ENCODE measurements at regions not wholly inside any gene's neighbourhood (a gene's known extent, or its start where the extent isn't known, plus 50 kb on each side); places are given as distances from the start of the nearest gene placed in this dataset.
"Not testable (repeated sequence)": the region's sequence is repeated elsewhere in the genome, so short reads cannot be mapped to it uniquely, and the experiment has no call there.

DNA sequence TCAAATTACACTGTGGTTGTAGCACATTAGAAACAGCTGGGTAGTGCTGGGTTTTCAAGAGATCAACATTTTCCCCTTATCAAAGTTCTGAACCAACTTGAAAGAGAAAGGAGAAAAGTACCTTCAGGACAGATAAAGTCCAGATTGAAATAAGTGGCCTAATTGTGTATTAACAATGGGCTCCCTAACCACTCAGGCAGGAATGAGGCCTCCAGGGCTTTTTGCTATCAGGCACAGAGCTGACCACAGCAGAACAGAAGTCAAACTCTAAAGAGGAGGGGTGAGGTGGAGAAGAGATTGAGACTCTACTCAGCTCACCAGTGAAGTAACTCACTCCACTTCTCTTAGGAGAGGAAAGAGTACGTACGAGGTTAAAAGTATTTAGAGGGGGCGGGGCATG is 394.1 kb upstream of the PHF14 start:
- DNase-seq (ENCODE audit: low read depth, low spot score), result no peak

DNA sequence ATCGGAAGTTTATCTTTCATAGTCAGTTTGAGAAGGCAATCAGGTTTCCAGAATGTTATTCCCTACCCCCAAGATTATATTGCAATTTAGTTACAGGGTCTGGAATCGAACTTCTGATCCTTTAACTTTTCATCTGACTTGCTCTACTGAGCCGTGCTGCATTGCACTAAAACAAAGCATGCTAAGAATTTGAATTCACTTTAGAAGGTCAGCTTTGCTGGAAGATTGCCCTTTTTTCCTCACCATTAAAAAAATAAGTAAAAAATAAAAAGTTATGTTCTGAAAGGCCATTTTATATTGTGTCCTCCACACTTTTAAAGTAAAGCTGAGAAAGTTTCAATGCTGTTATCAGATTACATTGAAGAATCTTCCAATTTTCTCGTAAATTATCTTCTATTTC is 388.8 kb upstream of the PHF14 start:
- DNase-seq (ENCODE audit: low read depth, low spot score), result no peak

DNA sequence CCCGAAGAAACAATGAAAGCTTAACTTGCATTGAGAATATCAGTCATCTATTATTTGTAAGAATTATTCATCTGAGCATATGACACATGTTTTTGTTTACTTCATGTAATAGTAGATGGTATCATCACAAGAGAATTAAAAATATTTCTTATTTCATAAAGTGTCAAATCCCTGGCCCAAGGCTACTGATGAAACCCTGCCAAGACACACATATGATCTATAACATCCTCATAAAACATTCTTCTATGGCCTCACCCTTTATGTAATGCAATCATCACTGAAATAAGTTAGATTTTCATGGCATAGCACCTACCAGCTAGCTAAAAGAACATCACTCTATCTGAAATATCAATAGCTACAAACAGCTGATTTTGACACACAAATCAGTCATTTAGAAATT is 385.6 kb upstream of the PHF14 start:
- no peak for DNase-seq (ENCODE audit: low read depth, low spot score)

DNA sequence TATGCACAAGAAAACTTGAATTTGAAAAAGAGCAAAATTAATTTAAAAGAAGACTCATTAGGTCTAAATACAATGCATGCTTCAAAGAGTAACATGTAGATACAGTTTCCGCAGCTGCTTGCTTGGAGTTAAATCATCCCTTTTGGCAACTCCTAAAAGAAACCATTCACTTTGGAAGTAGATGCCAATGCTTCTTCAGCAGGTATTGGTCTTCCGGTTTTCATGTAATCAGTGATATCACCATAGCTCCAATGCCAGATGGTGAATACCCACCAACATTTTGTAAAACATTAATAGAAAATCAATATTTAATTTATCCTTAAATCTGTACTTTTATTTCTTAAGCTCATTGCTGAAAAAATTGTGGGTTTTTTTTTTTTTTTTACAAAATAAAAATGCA is 381.1 kb upstream of the PHF14 start:
- DNase-seq (ENCODE audit: low read depth, low spot score), result no peak

DNA sequence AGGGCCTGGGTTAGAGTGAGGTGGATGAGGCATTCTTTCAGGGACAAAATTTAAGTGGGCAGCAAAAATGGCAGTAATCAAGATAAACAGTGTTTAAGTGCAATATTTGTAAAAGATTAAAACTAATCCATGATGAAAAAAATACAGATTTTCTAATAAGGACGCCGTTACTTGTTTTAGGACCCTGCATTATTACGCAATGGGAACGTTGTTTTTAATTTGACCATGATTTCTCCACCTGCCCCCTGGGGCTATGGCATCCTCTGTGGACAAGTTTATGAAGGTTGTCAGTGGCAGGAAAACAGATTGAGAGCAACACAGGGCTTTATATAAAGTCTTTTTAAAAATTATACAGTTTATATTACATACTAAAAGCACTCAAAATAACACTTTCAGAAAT is 380.6 kb upstream of the PHF14 start:
- no peak for DNase-seq (ENCODE audit: low read depth, low spot score)

DNA sequence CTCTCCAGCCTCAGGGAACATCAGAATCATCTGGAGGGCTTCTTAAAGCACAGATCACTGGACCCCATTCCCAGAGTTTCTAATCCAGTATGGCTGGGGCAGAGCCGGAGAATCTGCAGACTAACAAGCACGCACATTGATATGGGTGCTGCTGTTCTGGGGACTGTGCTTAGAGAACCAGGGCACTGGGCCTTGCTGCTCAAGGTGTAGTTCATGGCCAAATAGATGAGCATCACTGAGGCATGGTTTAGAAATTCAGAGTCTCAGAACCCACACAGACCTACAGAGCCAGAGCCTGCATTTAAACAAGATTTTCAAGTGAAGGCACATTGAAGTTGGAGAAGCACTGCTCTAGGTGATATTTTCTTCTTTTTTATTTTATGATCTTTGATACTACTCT is 376.8 kb upstream of the PHF14 start:
- DNase-seq (ENCODE audit: low read depth, low spot score), result no peak

DNA sequence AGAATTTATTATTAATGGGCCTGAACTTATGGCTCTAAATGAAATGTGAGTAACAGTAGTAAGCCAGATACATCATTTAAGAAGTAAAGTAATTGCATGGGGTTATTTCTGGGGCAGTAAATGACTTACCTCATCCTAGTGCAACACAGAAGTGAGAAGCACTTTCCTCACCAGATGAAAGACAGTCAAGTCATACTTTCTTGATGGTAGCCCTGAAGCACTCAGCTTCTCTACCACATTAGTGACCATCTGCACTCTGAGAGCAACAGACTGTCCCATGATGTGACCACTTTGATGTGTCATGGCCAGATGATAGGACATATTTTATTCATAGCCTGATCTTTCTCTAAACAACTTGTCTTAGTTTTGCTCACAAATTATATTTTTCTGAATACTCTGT is 369.5 kb upstream of the PHF14 start:
- no peak for DNase-seq (ENCODE audit: low read depth, low spot score)

DNA sequence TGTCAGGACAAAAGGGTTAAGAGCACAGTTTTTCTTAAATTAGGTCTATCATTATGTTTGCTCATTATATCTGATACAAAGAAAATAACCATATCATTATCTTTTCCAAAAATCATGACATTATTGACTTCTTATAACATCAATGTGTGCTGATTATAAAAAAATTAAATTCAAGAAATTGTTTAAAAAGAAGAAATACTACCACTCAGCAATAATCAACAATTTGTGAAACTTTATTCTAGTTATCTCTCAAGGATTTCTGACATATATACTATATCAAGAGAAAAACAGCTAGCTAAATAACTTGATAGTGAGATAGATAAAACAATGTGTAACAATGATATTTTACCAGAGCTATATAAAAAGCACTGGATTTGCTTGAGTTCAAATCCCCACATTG is 360.7 kb upstream of the PHF14 start:
- no peak for DNase-seq (ENCODE audit: low read depth, low spot score)

DNA sequence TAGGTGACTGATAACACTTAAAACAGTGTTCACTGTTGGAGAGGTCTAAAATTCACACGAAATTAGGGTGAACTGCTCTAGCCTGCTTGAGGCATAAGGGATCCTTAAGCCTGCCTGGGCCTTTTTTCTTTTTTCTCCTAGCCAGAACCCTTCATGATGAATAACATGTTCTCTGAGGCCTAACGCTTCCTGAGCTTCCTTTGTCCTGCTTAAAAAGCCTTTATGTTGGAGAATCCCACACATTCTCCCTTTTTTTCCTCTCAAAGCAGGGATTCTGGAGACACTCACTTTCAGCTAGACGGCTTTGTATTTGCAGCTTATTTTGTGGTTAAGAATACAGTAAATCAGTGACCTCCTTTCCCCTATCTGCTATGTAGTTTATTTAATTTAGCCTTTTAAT is 354.7 kb upstream of the PHF14 start:
- DNase-seq (ENCODE audit: low read depth, low spot score), result no peak

DNA sequence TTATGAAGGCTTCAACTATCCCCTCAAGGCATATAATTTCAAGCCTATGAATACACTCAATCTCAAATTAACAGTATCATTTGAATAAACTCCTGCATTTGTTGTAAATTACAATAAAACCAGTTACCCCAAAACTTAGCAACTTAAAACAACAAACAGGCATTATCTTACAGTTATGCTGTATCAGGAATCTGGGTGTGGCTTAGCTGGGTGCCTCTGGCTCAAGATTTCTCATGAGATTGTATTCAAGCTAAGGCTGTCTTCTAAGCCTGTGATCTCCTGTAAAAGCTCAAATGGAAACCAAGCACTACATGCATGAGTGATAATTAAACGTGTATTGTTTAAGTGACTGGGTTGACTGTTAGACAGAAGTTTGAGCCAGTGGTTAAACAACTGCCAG is 341.0 kb upstream of the PHF14 start:
- DNase-seq (ENCODE audit: low read depth, low spot score), result no peak

DNA sequence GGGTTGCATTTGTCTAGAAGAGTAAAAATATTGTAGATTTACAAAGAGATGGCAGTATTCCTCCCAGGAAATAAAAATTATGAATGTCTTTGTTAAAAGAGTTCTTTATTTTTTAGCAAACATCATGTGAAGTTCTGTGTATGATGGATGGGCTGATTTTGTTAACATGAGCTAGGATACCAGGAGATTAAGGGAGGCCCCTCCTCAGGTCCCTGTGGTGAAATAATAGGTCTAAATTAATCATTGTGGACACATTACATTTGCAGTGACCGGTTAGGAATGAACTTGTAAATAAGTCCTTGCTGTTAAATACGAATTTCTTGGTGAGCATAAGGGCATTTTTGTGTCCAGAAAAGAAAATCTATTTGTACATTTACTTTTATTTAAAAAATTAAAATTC is 339.4 kb upstream of the PHF14 start:
- DNase-seq (ENCODE audit: low read depth, low spot score), result no peak

DNA sequence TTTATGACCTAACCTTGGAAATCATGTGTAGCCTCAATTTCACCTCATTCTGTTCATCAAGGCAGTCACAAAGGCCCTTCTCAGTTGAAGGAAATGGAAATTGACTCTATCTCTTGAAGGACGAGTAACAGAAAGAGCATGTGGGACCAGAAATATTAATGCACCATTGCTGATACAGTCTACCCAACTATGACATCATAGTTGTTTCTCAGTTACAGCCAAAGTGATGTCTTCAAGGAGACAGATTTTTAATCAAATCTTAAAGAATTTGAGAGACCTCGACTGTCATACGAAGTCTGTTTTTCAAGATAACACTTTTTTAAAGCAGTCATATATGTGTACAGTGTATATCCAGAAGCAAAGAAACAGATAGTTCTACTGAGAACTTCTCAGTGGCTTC is 335.7 kb upstream of the PHF14 start:
- no peak for DNase-seq (ENCODE audit: low read depth, low spot score)

DNA sequence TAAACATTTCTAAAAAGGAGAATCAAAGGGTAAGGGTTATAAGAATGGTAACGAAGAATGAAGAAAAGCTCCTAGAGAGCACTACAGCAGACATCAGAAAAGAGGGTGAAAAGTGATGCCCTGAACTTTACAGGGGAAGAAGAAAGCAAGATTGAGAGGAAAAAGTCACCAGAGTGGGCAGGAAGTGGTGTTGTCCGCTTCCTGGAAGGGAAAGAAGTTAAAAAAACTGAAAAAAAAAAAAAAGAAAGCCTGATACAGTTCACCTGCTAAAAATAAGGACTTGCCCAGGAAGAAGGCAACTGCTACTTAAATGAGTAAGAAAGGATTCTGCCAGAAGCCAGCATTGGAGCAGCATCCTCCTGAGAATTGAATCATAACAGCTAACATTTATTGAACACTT is 330.1 kb upstream of the PHF14 start:
- DNase-seq (ENCODE audit: low read depth, low spot score), result no peak

DNA sequence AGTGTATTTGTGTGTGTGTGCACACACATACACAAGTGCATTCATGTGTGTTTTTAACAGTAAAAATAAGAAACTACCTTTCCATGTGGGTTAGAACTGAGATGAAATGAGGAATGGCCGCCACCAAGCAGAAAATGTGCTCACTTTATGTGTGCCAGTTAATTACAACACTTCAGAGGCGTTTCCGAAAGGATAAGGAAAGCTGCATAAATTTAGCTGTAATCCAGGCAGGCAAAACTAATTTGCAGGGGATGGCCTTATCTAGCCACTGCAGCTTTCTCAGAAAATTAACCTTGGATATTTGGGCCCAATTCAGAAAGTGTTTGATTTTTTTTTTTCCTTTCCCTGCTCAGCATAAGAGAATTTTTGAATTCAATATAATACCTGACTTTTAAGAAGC is 328.8 kb upstream of the PHF14 start:
- DNase-seq (ENCODE audit: low read depth, low spot score), result no peak

DNA sequence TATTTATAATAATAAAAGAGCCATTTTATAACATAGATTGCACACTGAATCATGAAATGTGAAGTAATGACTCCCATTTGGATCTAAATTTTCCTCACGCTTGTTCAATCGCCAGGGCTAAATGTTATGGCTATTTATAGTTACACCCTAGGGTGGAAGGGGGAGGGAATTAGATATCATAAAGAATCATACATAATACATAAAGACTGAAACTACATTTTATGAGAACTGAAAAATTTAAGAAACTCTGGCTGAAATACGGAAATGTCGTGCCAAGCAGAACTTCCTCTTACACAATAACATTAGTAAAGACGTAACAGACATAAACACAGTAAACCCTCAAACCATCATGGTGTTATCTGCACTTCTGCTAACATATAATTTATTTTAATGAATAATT is 327.5 kb upstream of the PHF14 start:
- DNase-seq (ENCODE audit: low read depth, low spot score), result no peak

DNA sequence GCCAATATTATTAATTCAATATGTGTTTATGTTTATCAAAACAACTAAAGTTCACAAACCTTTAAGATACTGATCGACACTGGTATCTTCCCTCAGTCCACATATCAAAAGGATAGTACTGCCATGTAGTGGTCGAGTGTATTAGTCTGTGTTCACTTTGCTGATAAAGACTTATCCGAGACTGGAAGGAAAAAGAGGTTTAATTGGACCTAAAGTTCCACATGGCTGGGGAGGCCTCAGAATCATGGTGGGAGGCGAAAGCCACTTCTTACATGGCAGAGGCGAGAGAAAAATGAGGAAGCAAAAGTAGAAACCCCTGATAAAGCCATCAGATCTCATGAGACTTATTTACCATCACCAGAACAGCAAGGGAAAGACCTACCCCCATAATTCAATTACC is 325.4 kb upstream of the PHF14 start:
- no peak for DNase-seq (ENCODE audit: low read depth, low spot score)

DNA sequence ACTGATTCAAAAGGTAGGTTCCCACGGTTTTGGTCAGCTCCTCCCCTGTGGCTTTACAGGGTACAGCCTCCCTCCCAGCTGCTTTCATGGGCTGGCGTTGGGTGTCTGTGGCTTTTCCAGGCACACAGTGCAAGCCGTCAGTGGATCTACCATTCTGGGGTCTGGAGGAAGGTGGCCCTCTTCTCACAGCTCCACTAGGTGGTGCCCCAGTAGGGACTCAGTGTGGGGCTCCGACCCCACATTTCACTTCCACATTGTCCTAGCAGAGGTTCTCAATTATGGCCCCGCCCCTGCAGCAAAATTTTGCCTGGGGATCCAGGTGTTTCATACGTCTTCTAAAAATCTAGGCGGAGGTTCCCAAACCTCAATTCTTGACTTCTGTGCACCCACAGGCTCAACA is 324.6 kb upstream of the PHF14 start:
- DNase-seq (ENCODE audit: low read depth, low spot score), result not testable (repeated sequence)

DNA sequence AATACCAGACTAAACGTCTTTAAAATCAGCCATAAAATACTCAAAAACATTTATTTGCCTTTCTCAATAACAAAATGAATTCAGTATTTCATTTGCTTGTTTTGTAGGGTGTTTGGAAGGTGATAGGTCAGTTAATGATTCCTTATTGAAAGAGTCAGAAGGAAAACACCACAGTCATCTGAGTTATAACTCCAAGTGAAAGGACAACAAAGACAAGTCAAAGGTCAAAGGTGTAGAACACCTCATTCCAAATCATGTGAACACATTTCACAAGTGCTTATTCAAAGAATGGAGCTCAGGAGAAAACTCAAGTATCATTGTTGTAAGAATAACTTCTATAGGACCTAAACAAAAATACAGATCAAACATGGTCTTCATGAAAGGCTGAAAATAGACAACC is 318.6 kb upstream of the PHF14 start:
- no peak for DNase-seq (ENCODE audit: low read depth, low spot score)

DNA sequence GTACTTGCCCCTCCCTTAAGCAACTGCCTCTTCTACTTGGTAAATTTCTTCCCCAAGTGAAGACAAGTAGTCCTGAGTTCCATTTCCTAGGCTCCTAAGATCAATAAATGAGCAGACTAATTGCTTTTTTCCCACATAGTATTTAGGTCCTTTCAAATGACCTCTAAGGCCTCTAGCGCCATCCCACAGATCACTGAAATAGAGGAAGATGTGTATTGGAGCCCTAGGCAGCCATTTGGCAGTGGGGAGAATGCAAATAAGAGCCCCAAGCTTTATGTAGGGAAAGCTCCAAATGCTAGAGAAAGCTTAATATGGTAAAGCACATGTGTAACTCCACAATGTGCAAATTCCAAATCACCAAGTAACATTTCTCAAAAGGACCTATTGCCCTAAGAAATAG is 316.5 kb upstream of the PHF14 start:
- DNase-seq (ENCODE audit: low read depth, low spot score), result no peak

DNA sequence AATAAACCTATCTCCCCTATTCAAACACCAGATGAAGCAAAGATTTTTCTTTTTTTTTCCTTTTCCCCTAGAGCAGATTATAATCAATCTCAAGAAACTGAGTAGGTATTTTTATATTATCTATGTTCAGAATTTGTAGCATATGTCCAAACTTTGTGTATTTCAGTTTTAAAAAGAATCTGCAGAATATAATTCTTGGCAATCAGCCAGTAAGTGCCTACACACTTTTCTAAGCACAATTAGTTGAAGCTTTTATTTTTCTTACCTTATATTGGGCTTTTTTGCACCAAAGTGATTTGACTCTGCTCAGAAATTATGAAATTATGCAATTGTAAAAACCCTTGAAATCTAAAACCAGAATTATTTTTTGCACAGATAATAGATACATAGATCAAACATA is 315.8 kb upstream of the PHF14 start:
- no peak for DNase-seq (ENCODE audit: low read depth, low spot score)

DNA sequence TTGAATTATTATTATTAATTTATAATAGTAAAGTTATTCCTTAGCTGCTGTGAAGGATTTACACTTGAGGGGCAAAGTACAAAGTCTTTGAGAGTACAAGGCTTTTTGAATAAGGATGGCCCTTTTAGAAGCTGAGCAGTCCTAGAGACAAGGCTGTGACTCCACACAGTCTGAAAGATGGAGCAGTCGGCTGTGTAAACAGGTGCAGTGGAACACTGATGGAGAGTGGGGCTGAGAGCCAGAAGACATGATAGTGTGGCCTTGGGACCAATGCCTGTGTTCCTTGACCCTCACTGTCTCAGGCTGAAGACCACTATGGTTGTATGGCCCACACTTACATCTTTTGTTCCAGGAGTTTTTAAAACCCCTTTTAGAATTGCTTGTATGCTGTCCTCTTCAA is 311.2 kb upstream of the PHF14 start:
- no peak for DNase-seq (ENCODE audit: low read depth, low spot score)

DNA sequence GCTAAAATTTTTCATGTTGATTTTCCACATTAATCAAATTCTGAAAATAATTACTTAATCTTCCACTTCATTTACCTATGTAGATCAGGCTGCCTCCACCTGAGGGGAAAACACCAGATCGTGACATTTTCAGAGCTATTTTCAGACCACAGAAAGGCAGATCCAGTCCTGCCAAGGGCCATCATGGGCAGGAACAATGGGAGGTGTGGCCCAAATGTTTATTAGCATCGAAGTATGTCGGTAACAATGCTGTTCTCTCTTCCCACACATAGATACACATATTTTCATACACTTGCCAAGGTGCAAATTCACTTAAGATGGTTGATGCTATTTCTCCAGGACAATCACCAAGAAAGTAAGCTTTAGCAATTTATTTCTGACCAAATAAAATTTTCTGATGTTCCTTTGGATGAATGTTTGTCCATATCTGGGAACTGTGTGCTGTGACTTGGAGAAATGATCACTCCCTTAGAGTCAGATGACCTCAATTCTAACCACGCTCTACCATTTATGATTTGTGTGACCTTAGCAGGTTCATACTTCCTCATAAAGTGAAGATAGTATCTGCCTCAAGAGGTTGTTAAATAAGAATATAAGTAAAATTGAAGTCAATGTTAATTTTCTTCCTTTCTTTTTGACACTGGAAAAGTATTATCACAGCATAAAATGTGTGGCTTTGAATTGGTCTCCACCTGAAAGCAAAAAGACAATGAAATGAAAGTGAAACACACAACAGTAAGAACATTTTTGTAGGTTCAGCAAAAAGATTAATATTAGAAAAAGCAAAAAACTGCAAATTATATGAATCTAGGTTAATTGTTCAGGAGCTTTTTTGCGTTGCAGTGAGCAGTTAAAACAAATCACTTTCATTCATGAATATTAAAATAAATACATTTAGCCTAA is 310.4 kb upstream of the PHF14 start:
- DNase-seq (ENCODE audit: low read depth, low spot score), result no peak

DNA sequence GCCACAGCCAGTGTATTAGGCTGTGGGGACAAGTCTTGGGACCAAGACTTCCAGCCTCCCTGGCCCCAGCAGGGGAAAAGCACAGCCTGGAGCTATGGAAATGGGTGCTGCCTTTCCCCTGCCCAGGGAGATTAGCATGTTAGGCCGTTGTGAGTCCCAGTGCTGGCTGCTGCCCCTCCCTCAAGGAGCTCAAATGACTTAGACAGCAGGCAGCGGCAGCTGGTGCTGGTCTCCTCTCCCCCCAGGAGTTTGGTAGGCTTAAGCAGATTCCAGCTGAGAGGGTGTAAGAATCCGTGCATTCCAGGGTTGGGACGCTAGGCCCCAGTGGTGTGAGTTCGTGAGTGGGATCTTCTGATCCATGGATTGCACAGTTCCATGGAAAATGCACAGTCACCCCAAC is 301.5 kb upstream of the PHF14 start:
- no peak for DNase-seq (ENCODE audit: low read depth, low spot score)

DNA sequence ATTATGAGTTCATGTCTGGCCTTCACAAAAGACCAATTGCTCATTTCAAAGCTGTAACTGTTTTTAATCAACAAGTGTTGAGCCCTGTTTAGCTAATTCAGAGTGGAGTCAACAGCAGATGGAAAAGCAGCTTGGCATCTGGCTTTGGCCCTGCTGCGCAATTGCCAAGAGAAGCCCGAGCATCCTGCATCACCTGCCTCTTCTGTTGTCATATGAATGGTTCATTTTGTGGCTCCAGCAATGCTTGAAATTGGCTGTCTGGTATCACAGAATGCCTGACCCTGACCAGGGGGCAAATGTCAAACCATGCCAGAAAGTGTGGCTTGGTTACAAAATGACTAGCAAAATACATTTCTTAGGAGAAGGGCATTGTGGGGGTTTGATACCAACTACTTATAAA is 296.5 kb upstream of the PHF14 start:
- no peak for DNase-seq (ENCODE audit: low read depth, low spot score)
